Thymus (tissue), 11 donors: ENCODE measurements at regions not wholly inside any gene's neighbourhood (a gene's known extent, or its start where the extent isn't known, plus 50 kb on each side); places are given as distances from the start of the nearest gene placed in this dataset.

Experiments used
- DNase-seq, 9 donors: peaks; one replicate each; pipeline ENCODE4 v3.0.0-alpha.2; 2013; ENCODE audit warnings: low spot score in 9 of 9, low read depth in 6 of 9, missing footprints in 1 of 9
- H3K27ac ChIP-seq, 2 donors: one replicate each; pipeline ENCODE4 v1.5.1; 2013; ENCODE audit warnings: control low read depth in 1 of 2, low read depth in 1 of 2, low read length in 1 of 2, mild to moderate bottlenecking in 1 of 2, moderate library complexity in 1 of 2
- H3K27me3 ChIP-seq, 2 donors: one replicate each; pipeline ENCODE4 v1.5.1; 2013; ENCODE audit warnings: low read length in 1 of 2; ENCODE audit not compliant: control insufficient read depth in 2 of 2, insufficient read depth in 1 of 2
- H3K36me3 ChIP-seq, 2 donors: one replicate each; pipeline ENCODE4 v1.5.1; 2013; ENCODE audit warnings: low read length in 1 of 2, mild to moderate bottlenecking in 1 of 2, moderate library complexity in 1 of 2; ENCODE audit not compliant: control insufficient read depth in 2 of 2, insufficient read depth in 2 of 2
- H3K4me1 ChIP-seq, 2 donors: one replicate each; pipeline ENCODE4 v1.5.1; 2013; ENCODE audit warnings: low read length in 2 of 2; ENCODE audit not compliant: control insufficient read depth in 2 of 2, insufficient read depth in 2 of 2
- H3K4me3 ChIP-seq, 2 donors: one replicate each; pipeline ENCODE4 v1.5.1; 2013; ENCODE audit warnings: low read length in 2 of 2, control low read depth in 1 of 2, mild to moderate bottlenecking in 1 of 2
- H3K9me3 ChIP-seq, 2 donors: one replicate each; pipeline ENCODE4 v1.5.1; 2013; ENCODE audit warnings: low read length in 1 of 2, mild to moderate bottlenecking in 1 of 2; ENCODE audit not compliant: control insufficient read depth in 2 of 2, insufficient read depth in 1 of 2
- WGBS: extraction: QIAGEN DNeasy Blood & Tissue Kit; methylation state at CpG from one replicate; pipeline ENCODE4 v1.1.7; 2013; 5-methylcytosine and 5-hydroxymethylcytosine counted together
- donor health status: healthy.

DNA sequence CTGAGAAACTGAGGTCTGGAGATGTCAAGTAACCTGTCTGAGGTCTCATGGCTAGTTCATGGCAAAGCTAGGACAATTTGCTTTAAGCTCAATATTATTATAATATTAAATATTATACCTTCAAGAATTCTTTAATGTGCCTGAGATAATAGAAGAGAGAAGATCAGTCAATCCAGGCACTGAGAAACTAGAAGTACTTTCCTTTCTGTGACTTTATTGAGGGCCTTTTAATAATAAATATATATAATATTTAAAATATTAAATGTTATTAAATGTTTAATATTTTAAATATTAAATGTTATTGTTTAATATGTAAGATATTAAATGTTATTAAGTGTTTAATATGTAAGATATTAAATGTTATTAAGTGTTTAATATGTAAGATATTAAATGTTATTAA, 144.3 kb upstream of the DNAJC19 start:
- no peak for DNase-seq
- no peak overlapping the region for H3K27ac ChIP-seq
- no peaks in the 10 kb centered on the region for H3K4me1 ChIP-seq
- no peak overlapping the region for H3K4me3 ChIP-seq
- H3K27me3 ChIP-seq: no peaks in the 10 kb centered on the region
- H3K36me3 ChIP-seq: no peaks in the 10 kb centered on the region
- no peaks in the 10 kb centered on the region for H3K9me3 ChIP-seq

DNA sequence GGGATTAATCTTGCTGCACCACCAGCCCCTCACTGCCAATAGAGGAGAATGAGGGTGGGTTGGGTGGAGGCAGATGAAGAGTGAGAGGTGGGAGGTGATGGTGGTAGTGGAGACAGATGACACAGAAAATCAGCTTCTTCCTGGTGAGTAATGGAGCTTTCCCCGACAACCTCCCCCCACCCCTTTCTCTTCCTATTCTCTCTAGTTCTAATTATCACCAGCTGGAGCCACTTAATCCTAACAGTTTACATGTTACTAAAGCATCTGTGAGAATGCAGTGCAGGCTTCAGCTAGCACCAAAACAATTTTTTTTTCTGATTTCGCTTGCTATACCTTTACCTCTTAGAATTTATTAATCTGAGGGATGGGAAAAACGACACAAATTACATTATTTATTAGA, 116.1 kb upstream of the DNAJC19 start:
- no peak for DNase-seq

DNA sequence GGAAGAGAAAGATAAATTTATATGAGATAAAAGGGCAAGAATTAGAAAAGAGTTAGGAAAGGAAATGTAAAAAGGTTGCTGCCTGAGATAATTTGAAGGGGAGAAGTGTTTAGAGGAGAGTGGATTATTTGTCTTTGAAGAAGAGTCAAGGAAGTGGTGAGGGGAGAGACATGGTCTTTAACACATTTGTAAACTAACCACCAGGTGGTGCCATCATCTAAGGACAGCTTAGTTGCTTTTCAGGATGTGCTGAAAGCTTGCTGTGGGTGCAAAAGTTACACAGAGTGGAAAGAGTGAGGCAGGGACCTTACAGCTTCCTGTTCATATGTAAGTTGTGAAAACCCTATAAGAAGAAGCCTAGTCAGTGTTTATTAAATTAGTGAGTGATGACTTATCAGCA, 114.1 kb upstream of the DNAJC19 start:
- peak in 1 of 9 donors; percentile 2 for DNase-seq
- H3K27me3 ChIP-seq: no peaks in the 10 kb centered on the region

More for the DNA sequence above, 116.1 kb upstream of the DNAJC19 start:
- Histone ChIP-seq H3K9me3 (peaks cover 0 to 4% of the 10 kb centered on the region in 2 donors), H3K27me3 (no peaks in the 10 kb centered on the region), H3K27ac (no peak overlapping the region), H3K4me3 (no peak overlapping the region), H3K4me1 (no peaks in the 10 kb centered on the region), H3K36me3 (no peaks in the 10 kb centered on the region)
- 71% methylated on average over 3 of the region's 3 CpGs for WGBS

DNA sequence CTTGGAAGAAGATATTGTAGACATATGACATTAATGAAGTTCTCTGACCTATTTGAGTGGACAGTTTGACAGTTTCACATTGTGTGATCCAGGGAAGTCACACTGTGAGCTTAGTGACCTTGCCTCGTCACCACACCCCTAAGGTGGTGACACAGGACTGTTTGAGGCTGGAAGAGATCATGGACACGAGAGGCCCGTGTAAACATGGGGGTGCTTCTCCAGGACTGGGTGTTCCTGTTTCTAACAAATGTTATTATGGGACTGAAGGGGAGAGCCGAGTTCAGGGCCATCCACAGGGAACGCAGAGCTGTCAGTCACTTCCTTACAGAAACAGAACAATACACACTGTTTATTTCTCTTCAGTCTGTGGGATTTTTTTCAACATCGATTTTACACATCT, 96.5 kb upstream of the DNAJC19 start:
- Histone ChIP-seq H3K9me3 (no peaks in the 10 kb centered on the region), H3K27me3 (no peaks in the 10 kb centered on the region), H3K4me3 (no peak overlapping the region), H3K4me1 (no peaks in the 10 kb centered on the region), H3K27ac (no peak overlapping the region), H3K36me3 (no peaks in the 10 kb centered on the region)
- WGBS: 54% methylated on average over 6 of the region's 6 CpGs
- DNase-seq: no peak

More for the DNA sequence above, 114.1 kb upstream of the DNAJC19 start:
- no peaks in the 10 kb centered on the region for H3K36me3 ChIP-seq
- H3K9me3 ChIP-seq: peaks cover 0 to 4% of the 10 kb centered on the region in 2 donors
- no peak overlapping the region for H3K4me3 ChIP-seq
- no peak overlapping the region for H3K27ac ChIP-seq
- H3K4me1 ChIP-seq: no peaks in the 10 kb centered on the region

DNA sequence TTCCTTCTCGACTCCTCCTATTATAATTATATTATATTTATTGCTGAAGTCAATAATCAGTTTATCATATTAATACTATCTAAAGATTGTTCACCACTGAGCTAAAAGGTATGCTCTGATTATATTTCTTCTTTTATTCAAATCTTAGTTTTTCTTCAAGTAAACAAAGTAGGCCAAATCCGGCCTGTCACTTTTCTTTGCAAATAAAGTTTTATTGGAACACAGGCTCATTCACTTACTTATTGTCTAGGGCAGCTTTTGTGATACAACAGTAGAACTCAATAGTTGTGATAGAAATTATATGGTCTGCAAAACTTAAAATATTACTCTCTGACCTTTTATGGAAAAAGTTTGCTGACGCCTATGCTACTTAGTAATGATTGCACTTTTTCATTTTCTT, 92.4 kb upstream of the DNAJC19 start:
- Histone ChIP-seq H3K4me1 (no peaks in the 10 kb centered on the region), H3K4me3 (no peak overlapping the region), H3K27me3 (no peaks in the 10 kb centered on the region), H3K36me3 (no peaks in the 10 kb centered on the region), H3K27ac (no peak overlapping the region), H3K9me3 (no peaks in the 10 kb centered on the region)
- DNase-seq: no peak
- 92% methylated on average over 3 of the region's 3 CpGs for WGBS

DNA sequence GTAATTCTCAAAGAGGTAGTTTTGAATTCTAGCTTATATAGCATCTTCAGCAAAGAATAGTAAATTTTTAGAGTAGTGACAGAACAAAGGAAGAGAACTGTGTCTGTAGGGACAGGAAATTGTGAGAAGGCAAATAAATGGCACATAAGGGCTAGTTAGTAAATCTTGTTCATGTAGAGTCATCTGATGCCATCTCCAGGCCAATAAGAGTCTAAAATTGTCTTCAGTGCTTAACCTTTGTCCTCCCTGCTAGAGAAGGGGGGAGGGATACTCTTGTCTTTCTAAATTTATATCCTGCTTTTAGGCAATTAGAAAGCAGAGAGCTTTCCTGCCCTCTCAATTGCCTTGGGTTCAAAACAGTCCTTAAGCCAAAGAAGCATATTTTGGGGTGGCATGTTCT, 87.0 kb upstream of the DNAJC19 start:
- no peaks in the 10 kb centered on the region for H3K27me3 ChIP-seq
- H3K9me3 ChIP-seq: no peaks in the 10 kb centered on the region
- H3K4me3 ChIP-seq: no peak overlapping the region
- no peaks in the 10 kb centered on the region for H3K4me1 ChIP-seq
- DNase-seq: no peak
- no peak overlapping the region for H3K27ac ChIP-seq
- H3K36me3 ChIP-seq: no peaks in the 10 kb centered on the region

DNA sequence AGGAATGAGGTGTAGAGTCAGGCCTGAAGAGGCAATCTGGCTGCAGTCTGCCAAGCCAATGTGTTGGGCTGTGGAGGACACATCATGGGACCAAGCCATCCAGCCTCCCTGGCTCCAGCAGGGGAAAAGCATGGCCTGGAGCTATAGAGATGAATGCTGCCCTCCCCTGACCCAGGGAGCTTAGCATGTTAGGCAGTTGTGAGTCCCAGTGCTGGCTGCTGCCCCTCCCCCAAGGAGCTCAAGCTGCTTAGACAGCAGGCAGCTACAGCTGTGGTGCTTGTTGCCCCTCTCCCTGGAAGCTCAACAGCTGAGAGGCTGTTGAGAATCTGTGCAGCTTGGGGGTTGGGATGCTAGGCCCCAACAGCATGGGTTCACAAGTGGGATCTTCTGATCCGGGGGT, 85.6 kb upstream of the DNAJC19 start:
- H3K4me1 ChIP-seq: no peaks in the 10 kb centered on the region
- H3K27me3 ChIP-seq: no peaks in the 10 kb centered on the region
- 88% methylated on average over 1 of the region's 1 CpG for WGBS
- H3K27ac ChIP-seq: no peak overlapping the region
- no peaks in the 10 kb centered on the region for H3K36me3 ChIP-seq
- H3K4me3 ChIP-seq: no peak overlapping the region
- no peaks in the 10 kb centered on the region for H3K9me3 ChIP-seq
- DNase-seq: no peak

DNA sequence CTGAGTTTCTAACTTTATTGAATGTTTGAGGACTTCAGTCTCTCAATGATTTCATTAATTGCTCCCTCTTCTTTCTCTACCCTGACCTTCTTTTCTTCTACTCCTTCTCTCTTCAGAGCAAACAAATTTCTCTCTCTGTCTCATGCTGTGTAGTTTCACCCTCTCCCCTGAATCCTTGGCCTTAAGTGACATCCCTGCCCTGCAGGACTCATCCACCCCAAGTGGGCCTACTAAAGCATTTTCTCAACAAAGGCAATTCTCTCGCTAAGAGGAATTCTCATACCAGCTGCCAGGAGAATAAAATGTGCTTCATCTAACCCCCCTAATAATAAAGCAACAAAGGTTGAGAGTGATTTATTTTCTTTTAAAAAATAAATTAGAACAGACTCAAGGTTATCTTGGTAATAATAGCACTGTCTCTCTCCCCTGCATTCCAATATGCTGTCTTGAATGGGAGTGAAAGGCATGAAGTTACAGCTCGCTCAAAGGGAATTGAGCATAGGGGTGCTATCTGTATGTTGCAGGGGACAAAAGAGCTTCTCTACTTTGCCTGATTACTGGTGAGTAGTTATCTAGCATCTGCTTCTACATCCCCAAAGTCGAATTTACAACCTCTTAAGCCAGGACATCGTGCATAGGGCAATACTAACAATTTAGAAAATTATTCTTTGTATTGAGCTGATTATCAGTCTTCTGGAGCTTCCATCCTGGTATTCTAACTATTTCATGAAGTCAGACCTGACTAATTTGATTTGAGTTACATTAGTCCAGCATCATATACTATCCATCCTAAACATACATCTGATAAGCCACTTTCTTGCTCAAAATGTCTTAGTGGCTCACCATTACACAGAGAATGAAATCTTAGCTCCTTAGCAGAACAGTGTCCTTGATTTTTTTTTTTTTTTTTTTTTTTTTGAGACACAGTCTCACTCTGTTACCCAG, 76.9 kb upstream of the DNAJC19 start:
- H3K4me1 ChIP-seq: no peaks in the 10 kb centered on the region
- H3K27ac ChIP-seq: no peak overlapping the region
- WGBS: 78% methylated on average over 4 of the region's 4 CpGs
- H3K4me3 ChIP-seq: no peak overlapping the region
- no peaks in the 10 kb centered on the region for H3K27me3 ChIP-seq
- DNase-seq: no peak
- H3K36me3 ChIP-seq: no peaks in the 10 kb centered on the region
- H3K9me3 ChIP-seq: no peaks in the 10 kb centered on the region

DNA sequence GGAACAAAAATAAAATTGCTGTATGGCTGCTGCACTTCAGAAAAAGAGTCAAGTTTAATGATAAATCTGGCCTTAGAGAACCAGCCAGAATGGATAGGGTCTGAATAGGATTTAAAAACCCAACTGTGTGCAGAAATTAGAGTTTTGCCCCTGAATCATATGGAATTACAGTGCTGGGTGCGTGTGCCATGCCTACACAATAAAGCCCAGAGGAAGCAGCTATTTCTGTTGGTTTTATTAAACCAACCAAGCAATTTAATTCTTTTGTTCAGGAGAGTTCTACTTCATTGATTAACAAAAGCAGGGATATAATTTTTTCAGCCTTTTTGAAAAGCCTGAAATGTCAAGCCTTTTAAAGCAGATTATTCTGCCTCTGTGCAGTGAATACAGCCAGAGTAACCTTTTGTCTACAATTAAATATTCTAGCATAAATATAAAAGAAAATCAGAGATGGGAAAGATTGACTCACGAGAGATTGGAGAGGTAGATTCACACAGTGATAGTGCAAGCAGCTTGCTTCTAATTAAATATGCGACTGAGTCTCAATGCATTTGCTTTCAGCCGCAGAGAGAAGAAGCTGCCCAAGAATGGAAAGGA, 66.7 kb upstream of the DNAJC19 start:
- 83% methylated on average over 4 of the region's 4 CpGs for WGBS
- no peaks in the 10 kb centered on the region for H3K4me1 ChIP-seq
- no peak overlapping the region for H3K27ac ChIP-seq
- no peak overlapping the region for H3K4me3 ChIP-seq
- no peaks in the 10 kb centered on the region for H3K27me3 ChIP-seq
- DNase-seq: no peak
- H3K36me3 ChIP-seq: no peaks in the 10 kb centered on the region
- no peaks in the 10 kb centered on the region for H3K9me3 ChIP-seq
